Activated naive CD4-positive, alpha-beta T cell treated with anti-CD3 and anti-CD28 coated beads, Interleukin-2, amount 50 U/mL, for 72 hours (primary cell): ENCODE measurements at regions not wholly inside any gene's neighbourhood (a gene's known extent, or its start where the extent isn't known, plus 50 kb on each side); places are given as distances from the start of the nearest gene placed in this dataset.
A peak's percentile ranks its signal among the peaks of the same experiment; 100 is the strongest.
"Not testable (repeated sequence)": the region's sequence is repeated elsewhere in the genome, so short reads cannot be mapped to it uniquely, and the experiment has no call there.

Experiments
- ATAC-seq, 2 donors: fragments of 150-1000 bp; cut with Tn5 transposase; 2 replicates each; pipeline ENCODE4 v1.10.0; 2021; ENCODE audit warnings: mild to moderate bottlenecking in 2 of 2, moderate library complexity in 2 of 2
- DNase-seq, 2 donors: peaks; one replicate each; pipeline ENCODE4 v3.0.0; 2021 to 2022; ENCODE audit warnings: low spot score in 2 of 2
- H3K27ac Mint-ChIP-seq, 2 donors: one replicate each; pipeline ENCODE4 v1.8.0; 2022; ENCODE audit warnings: mild to moderate bottlenecking in 2 of 2, mixed read lengths in 2 of 2
- H3K36me3 Mint-ChIP-seq, 2 donors: one replicate each; pipeline ENCODE4 v1.8.0; 2022; ENCODE audit warnings: mixed read lengths in 2 of 2
- H3K9me3 Mint-ChIP-seq, 2 donors: one replicate each; pipeline ENCODE4 v1.8.0; 2022; ENCODE audit warnings: mixed read lengths in 2 of 2

DNA sequence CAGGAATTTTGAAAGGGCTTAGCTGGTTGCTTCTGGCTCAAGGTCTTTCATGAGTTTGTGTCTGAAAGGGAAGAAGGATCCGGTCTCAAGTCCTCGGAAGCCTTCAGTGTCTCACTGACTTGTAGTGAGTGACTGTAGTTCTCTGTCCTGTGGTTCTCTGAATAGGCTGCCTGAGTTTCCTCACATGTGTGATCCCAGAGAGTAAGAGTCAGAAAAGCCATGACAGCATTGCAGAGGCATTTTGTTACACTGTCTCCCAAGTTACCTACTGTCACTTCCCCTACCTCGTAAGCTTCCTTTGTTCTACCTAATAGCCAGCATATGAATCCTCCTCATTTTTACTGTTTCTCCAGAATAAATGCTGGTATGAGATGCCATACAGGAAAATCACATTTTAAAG, 709.1 kb upstream of the CHAC2 start:
- H3K36me3 Mint-ChIP-seq, result no peaks in the 10 kb centered on the region
- H3K9me3 Mint-ChIP-seq, result peaks cover 11 to 14% of the 10 kb centered on the region in 2 donors
- DNase-seq (no peak), ATAC-seq (no peak)
- H3K27ac Mint-ChIP-seq, result no peak overlapping the region

GRCh38 chr2:53053937-53054336, 713.7 kb upstream of the CHAC2 start:
- H3K9me3 Mint-ChIP-seq, result peaks cover 3 to 7% of the 10 kb centered on the region in 2 donors
- ATAC-seq (no peak), DNase-seq (no peak)
- no peaks in the 10 kb centered on the region for H3K36me3 Mint-ChIP-seq
- no peak overlapping the region for H3K27ac Mint-ChIP-seq

- ATAC-seq (no peak), DNase-seq (no peak)
- no peak overlapping the region for H3K27ac Mint-ChIP-seq
- peaks cover 3 to 11% of the 10 kb centered on the region in 2 donors for H3K9me3 Mint-ChIP-seq
- no peaks in the 10 kb centered on the region for H3K36me3 Mint-ChIP-seq
These were observed 716.4 kb upstream of the CHAC2 start for GRCh38 chr2:53051157-53051556.

DNA sequence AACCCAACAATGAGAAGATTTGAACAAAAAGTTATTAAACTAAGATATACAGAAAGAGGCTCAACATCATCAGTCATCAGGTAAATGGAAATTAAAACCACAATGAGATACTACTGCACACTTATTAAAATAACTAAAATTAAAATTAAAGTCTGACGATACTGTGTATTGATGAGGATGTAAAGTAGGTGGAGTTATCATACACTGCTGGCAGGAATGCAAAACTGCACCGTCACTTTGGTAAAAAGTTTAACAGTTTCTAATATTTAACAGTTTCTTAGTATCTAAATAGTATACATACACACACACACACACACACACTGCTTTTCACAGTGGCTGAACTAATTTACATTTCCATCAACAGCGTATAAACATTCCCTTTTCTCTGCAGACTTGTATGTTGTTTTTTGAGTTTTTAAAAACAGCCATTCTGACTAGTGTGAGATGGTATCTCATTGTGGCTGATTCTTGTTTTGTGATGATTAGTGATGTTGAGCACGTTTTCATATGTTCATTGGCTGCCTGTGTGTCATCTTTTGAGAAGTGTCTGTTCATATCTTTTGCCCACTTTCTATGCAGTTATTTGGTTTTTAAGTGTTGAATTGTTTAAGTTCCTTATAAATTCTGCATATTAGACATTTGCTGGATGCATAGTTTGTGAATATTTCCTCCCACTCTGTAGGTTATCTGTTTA, 726.9 kb upstream of the CHAC2 start:
- Mint-ChIP-seq H3K9me3 (peaks cover 12% of the 10 kb centered on the region in 2 donors), H3K27ac (no peak overlapping the region), H3K36me3 (peaks cover 0 to 4% of the 10 kb centered on the region in 2 donors)
- DNase-seq (no peak), ATAC-seq (no peak)

- Mint-ChIP-seq H3K9me3 (no peaks in the 10 kb centered on the region), H3K27ac (no peak overlapping the region), H3K36me3 (no peaks in the 10 kb centered on the region)
- ATAC-seq (no peak), DNase-seq (no peak)
These were observed 731.4 kb upstream of the CHAC2 start for GRCh38 chr2:53036196-53036595.

- H3K27ac Mint-ChIP-seq, result no peak overlapping the region
- no peaks in the 10 kb centered on the region for H3K36me3 Mint-ChIP-seq
- no peaks in the 10 kb centered on the region for H3K9me3 Mint-ChIP-seq
- ATAC-seq (no peak), DNase-seq (no peak)
These were observed 732.5 kb upstream of the CHAC2 start for GRCh38 chr2:53035153-53035552.

DNA sequence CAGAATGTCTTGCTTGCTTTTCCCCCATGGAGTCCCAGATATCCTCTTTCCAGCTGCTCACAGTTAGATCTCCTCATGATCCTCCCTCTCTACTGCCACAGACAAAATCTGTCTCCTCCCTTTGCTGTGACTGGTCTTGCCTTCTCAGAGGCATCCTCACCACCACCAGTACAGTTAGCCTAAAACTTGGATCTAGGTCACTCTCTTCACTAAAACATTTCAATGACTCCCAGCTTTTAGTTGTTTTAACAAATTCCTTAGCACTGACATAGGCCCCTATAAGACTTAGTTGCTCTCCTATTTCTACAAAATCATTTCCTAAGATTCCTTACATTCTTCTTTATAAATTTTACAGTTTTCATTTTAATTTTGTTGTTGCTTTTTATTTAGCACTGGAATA, 734.2 kb upstream of the CHAC2 start:
- Mint-ChIP-seq H3K36me3 (no peaks in the 10 kb centered on the region), H3K9me3 (peaks cover 0 to 4% of the 10 kb centered on the region in 2 donors)

DNA sequence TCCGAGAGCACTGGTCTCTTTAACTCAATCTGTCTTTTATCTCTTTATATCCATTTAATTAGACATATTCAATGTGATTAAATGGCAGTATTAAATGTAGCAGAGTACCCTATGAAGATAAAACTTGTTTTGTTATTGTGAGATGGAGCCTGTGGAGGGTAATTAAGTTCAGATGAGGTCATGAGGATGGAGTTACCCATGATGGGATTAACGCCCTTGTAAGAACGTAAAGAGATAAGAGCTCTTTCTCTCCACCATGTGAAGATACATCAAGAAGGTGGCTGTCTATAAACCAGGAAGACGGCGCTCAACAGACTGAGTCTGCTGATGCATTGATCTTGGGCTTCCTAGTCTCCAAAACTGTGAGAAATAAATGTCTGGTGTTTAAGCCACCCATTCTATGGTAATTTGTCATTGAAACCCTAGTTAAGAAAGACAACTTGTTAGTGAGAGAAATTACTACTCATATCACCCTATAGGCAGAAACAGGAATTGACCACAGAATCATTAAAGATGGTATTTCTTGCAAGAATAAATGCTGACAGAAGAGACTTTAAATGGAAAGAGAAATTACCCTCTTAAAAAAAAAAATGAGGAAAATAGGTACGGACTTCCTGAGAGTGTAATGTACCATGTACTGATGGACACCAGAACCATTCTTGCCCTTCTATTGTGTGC, 738.7 kb upstream of the CHAC2 start:
- no peaks in the 10 kb centered on the region for H3K36me3 Mint-ChIP-seq
- no peak for ATAC-seq
- H3K9me3 Mint-ChIP-seq, result peaks cover 0 to 7% of the 10 kb centered on the region in 2 donors
- H3K27ac Mint-ChIP-seq, result no peak overlapping the region
- DNase-seq, result no peak

More for the DNA sequence above, 734.2 kb upstream of the CHAC2 start:
- no peak for DNase-seq
- H3K27ac Mint-ChIP-seq, result no peak overlapping the region
- no peak for ATAC-seq

DNA sequence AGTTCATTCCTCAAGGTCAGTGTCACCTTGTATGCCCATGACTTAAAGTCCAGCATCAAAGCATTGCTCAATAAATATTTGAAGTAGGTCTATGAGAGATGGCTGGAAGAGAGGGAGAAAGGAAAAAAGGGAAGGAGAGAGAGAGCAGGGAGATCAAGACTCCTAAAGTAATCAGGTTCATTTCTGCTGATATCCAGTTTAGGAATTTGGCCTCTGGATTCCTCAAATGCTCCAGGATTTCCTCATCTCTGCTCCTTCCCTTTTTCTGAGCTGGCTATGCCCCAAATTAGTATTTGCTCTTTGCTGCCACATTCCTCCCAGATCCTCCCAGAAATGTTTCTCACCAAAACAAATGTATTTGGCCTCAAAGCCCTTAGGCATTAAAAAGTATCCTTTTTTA, 739.4 kb upstream of the CHAC2 start:
- DNase-seq, result no peak
- ATAC-seq, result no peak
- Mint-ChIP-seq H3K36me3 (no peaks in the 10 kb centered on the region), H3K9me3 (peaks cover 6 to 13% of the 10 kb centered on the region in 2 donors), H3K27ac (no peak overlapping the region)

- not testable (repeated sequence) for H3K27ac Mint-ChIP-seq, H3K36me3 Mint-ChIP-seq, ATAC-seq
These were observed 745.4 kb upstream of the CHAC2 start for GRCh38 chr2:53022248-53022647.

GRCh38 chr2:53021828-53022227, 745.8 kb upstream of the CHAC2 start:
- no peaks in the 10 kb centered on the region for H3K36me3 Mint-ChIP-seq
- ATAC-seq, result no peak

More at GRCh38 chr2:53022248-53022647, 745.4 kb upstream of the CHAC2 start:
- not testable (repeated sequence) for DNase-seq
- H3K9me3 Mint-ChIP-seq, result peaks cover 11 to 15% of the 10 kb centered on the region in 2 donors

DNA sequence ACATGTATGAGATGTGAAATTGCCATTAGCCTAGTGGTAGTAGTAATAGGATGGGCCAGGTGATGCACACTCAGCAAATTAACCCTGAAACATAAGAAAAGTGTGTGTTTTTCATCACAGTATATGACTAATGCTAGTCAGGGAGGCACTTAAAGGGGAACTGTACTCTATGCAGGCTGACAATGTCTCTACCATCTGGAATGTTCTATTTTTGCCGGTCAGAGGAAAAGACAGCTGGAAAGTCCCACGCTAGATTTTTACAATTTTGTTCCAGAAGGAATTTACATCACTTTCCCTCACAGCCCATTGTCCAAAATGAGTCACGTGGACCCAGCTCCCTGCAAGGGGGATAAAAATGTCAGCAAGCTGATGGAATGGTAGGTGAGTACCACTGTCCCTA, 746.3 kb upstream of the CHAC2 start:
- DNase-seq (no peak), ATAC-seq (no peak)
- no peaks in the 10 kb centered on the region for H3K36me3 Mint-ChIP-seq
- H3K27ac Mint-ChIP-seq, result no peak overlapping the region
- H3K9me3 Mint-ChIP-seq, result peaks cover 11 to 15% of the 10 kb centered on the region in 2 donors

More at GRCh38 chr2:53021828-53022227, 745.8 kb upstream of the CHAC2 start:
- Mint-ChIP-seq H3K9me3 (peaks cover 11 to 15% of the 10 kb centered on the region in 2 donors), H3K27ac (no peak overlapping the region)
- DNase-seq, result no peak

DNA sequence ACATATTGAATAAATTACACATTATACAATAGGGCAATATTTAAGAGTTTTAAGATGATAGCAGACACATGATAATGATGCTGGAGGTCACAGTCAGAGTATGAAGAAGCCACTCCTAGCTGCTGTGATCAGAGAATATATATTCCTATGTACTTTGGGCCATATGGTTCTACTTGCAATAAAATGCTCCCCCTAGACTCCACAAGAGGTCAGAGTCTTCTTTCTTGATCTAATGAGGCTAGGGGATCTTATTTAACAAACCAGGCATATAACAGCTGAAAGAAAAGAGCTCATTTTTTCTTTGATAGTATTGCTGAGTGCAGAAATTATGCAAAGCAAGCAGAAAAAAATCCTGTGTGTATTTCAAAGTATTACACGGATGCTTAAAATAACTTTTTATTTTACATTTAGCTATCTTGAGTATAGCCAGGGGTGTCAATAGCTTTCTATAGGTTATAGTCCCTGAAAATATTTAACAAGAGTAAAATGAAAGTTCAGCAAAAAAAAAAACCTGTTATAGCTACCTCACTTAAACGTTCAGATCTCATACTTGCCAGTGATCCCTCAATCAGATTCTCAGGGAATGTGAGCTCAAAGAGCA, 748.7 kb upstream of the CHAC2 start:
- DNase-seq, result no peak
- Mint-ChIP-seq H3K36me3 (no peaks in the 10 kb centered on the region), H3K9me3 (peaks cover 11 to 15% of the 10 kb centered on the region in 2 donors), H3K27ac (no peak overlapping the region)
- ATAC-seq, result no peak

DNA sequence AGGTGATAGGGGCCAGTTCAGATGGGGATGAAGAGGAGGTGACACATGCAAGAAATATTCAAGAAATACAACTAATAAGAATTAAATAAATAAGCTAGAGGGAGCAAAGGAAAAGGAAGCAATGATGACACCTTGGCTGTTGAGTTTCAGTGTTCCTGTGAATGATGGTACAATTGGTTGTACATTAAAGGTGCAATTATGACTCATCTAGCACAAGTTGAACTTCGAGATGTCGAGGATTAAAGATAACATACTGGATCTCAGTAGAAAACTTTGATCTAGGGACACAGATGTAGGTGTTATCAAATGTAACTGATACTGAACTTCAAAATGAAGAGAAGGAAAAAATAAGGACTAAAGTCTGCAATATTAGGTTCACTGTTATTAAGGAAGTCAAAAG, 760.6 kb upstream of the CHAC2 start:
- H3K9me3 Mint-ChIP-seq, result peaks cover 9 to 14% of the 10 kb centered on the region in 2 donors
- no peaks in the 10 kb centered on the region for H3K36me3 Mint-ChIP-seq
- H3K27ac Mint-ChIP-seq, result peak overlapping the region in 1 of 2 donors; percentile 9
- no peak for ATAC-seq
- no peak for DNase-seq

GRCh38 chr2:53004413-53004812, 763.2 kb upstream of the CHAC2 start:
- no peak for ATAC-seq
- DNase-seq, result no peak
- Mint-ChIP-seq H3K27ac (no peak overlapping the region), H3K36me3 (no peaks in the 10 kb centered on the region), H3K9me3 (peaks cover 7 to 10% of the 10 kb centered on the region in 2 donors)

DNA sequence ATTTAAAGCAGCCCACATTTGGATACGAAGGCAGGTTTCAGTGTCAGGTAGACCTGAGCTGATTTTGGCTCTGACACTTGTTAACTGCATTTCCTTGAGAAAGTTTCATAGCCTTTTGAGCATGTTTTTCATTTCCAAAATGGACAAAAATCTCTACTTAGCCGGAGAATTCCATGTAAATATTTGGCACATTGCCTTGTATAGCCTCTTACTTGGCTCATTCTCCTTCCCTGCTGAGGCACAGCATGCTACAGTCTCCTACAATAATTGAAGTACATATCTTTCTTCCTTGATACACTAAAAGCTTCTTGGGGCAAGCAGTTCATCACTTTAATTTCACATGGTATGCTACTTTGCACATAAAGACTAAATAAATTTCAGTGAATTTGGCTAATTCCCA, 772.2 kb upstream of the CHAC2 start:
- Mint-ChIP-seq H3K36me3 (no peaks in the 10 kb centered on the region), H3K27ac (no peak overlapping the region), H3K9me3 (peaks cover 23 to 24% of the 10 kb centered on the region in 2 donors)
- ATAC-seq (no peak), DNase-seq (no peak)

DNA sequence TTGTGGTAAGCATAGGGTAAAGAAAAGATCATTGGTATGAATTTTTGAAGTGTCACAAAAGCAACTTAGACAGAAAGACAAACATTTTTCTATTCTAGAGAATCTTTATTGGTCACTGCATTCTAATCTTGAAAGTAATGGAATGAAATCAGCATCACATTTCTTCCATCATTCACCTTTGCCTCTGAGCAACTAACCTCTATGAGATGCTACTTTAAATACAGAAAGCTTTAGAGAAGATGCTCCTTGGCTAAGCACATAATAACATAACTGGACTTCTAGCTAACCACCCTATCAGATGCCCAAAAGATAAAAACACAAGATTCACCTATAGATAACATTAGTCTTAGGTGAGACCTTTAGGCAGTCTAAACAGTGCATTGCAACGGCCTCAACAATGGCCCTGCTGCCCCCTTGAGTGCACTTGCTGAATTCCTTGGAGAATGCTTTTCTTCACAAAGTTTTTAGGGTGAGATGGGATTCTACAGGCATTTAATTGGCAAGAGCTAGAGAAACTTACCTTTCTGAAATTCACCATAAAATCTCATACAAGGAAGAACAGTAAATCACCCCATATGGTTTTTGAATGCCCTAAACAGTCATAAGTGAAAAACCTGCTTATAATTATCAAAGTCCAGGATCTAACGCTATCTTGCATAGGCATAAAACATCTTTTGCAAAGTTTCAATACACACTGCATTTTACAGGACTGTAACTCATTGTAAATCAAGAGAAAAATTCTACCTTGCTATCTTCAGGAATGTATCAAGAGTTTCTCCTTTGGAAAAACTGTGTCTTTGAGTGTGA, 791.3 kb upstream of the CHAC2 start:
- no peak overlapping the region for H3K27ac Mint-ChIP-seq
- no peak for DNase-seq
- no peak for ATAC-seq
- H3K9me3 Mint-ChIP-seq, result peaks cover 4 to 5% of the 10 kb centered on the region in 2 donors
- H3K36me3 Mint-ChIP-seq, result no peaks in the 10 kb centered on the region
